Inflammatory macrophage (primary cell): ENCODE measurements at regions not wholly inside any gene's neighbourhood (a gene's known extent, or its start where the extent isn't known, plus 50 kb on each side); places are given as distances from the start of the nearest gene placed in this dataset.
"Not testable (repeated sequence)": the region's sequence is repeated elsewhere in the genome, so short reads cannot be mapped to it uniquely, and the experiment has no call there.

Source experiments
- DNase-seq, 2 donors: peaks; one replicate each; pipeline ENCODE4 v3.0.0-alpha.2; 2020 to 2022

GRCh38 chr1:82091265-82091664 lies 290.5 kb downstream of the ADGRL2 start:
- DNase-seq: no peak

DNA sequence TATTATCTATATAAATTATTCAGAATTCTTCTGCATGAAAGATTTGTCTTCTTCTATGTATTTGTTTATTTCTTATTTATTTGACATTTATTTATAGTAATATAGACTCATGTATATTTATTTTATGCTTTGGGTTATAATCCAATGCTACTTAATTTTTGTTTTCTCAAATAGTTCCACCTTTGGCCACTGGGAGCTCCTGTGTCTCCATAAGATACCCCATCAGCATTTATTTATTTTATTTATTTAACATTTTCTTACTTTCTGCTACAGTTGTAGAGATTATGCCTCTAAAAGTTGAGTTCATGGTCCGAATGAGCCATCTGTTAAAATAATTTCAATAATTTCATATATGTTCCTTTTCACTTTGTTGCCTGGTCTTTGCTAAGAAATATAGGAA lies 289.4 kb downstream of the ADGRL2 start:
- no peak for DNase-seq

- no peak for DNase-seq
Measured at GRCh38 chr1:82086739-82087138, 286.0 kb downstream of the ADGRL2 start.

DNA sequence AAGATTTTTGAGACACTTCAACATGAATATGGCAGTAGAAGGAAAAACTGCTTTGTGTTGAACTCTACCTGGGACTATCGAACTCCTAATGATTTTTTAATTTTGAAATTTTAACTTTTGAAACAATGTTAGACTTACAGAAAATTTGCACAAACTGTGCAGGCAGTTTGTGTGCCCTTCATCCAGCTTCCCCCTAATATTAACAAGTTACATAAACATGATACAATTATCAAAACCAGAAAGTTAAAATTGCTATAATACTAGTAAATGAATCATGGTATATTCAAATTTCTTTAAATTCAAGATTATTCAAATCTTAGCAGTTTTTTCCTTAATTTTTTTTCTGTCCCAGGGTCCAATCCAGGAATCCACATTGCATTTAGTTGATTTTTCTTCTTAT lies 278.9 kb downstream of the ADGRL2 start:
- no peak for DNase-seq

GRCh38 chr1:82073659-82074058 lies 272.9 kb downstream of the ADGRL2 start:
- DNase-seq: no peak

GRCh38 chr1:82073071-82073470 lies 272.3 kb downstream of the ADGRL2 start:
- no peak for DNase-seq

DNA sequence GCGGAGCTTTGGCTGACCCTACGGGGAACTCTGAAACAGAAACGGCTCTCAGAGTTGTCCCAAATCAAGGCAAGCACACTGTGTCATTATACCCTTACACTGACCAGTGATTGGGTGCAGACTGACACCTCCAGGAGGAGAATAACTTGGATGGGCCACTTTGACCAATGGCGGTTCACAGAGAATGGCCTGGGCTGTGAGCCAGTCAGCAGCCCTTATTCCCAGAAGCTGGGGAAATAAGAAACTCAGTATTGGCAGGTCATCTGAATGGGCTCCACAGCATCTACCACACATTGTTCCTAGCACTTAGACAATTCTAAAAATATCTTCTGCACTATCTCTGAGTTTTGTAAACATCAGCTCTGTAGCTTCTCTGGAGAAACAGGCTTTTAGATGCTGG lies 265.2 kb downstream of the ADGRL2 start:
- DNase-seq: no peak

GRCh38 chr1:82064691-82065090 lies 264.0 kb downstream of the ADGRL2 start:
- no peak for DNase-seq

DNA sequence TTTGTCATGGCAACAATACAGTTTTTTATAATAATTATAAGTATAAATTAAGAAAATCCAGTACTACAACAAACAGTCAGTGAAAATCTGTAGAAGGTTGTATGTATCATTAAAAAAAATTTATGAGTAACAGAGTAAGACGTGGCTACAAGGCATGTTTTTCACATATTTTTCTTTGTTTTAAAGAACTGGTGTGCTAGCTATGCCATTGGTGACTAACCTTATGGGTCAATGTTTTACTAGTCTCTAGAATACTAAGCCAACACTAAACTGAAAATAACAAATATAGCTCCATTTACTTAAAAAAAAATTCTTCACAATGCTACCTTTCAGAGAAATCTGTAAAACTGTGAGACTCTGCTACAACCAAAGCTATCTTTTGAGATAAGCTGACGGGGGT lies 261.5 kb downstream of the ADGRL2 start:
- DNase-seq: no peak

DNA sequence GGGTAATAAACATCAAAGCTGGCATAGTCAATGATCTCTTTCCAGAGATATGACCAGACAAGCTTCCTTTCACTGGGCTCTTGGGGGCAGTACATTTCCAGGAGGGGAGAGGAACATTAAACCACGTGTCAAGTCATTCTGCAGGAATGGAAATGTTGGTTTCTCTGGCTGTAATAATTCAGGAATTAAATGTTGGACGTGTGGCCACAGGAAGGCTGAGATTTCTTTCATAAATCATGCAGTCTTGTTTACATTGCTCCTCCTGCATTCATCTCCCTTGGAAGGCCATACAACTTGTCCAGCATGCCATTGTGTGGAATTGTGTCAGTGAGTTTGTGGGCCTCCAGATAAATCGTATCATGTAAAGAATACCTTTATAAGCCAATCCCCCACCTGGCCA lies 259.2 kb downstream of the ADGRL2 start:
- DNase-seq: no peak

GRCh38 chr1:82057011-82057410 lies 256.3 kb downstream of the ADGRL2 start:
- DNase-seq: no peak

GRCh38 chr1:82055375-82055774 lies 254.6 kb downstream of the ADGRL2 start:
- DNase-seq: not testable (repeated sequence)

- DNase-seq: no peak
Measured at GRCh38 chr1:82052563-82052962, 251.8 kb downstream of the ADGRL2 start.

DNA sequence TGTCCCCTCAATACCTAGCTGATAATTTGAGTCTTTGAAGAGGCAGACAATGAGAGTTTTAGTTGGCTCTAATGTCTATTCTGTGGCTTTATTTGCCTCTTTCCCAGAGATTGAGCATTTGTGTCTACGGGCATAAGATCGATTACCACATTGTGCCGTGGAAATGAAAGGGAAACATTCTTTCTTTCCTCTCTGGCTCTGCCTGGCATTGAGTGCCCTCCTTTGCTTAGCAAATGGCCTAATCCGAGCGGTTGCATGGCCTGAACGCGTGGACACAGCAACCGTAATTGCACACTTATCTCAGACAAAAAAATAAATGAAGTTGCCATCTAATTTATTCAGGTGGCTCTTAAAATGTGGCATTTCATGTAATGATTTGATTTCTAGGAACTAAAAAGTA lies 247.9 kb downstream of the ADGRL2 start:
- DNase-seq: no peak

GRCh38 chr1:82045221-82045620 lies 244.5 kb downstream of the ADGRL2 start:
- DNase-seq: no peak

DNA sequence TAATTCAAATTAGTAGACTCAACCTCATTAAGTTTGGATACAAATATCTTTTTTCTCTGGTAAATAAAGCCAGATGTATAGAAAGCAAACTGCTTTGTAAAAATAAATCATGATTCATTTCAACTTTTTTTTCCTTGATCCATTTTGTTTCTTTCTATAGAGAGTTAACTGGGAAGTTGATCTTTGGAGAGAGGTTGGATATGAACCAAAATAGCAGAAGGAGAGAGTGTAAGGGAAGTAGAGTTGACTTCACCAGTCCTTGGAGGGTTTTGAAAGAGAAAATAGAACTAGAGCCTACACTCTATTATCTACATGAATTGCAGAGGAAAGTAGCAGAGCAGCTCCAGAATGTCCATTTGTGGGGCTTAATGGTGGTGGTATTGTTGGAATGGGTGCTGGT lies 243.8 kb downstream of the ADGRL2 start:
- no peak for DNase-seq

DNA sequence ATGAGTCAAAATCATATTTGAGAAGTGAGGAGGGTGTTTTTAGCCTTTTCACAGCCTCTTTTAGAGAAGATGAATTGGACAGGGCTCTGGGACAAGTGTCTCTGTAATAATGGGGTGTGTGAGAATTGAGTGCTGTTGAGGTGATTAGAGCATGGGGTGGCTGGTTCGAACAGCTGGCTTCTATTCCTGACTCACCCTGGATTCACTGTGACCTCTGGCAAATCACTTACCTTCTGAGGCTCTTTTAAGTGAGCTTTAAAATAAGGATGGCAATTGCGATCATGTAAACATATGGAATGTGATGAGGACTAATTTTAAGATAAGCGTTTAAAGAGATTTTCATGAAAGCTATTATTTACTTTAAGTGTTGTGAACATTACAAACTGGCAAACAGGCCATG lies 243.4 kb downstream of the ADGRL2 start:
- no peak for DNase-seq

DNA sequence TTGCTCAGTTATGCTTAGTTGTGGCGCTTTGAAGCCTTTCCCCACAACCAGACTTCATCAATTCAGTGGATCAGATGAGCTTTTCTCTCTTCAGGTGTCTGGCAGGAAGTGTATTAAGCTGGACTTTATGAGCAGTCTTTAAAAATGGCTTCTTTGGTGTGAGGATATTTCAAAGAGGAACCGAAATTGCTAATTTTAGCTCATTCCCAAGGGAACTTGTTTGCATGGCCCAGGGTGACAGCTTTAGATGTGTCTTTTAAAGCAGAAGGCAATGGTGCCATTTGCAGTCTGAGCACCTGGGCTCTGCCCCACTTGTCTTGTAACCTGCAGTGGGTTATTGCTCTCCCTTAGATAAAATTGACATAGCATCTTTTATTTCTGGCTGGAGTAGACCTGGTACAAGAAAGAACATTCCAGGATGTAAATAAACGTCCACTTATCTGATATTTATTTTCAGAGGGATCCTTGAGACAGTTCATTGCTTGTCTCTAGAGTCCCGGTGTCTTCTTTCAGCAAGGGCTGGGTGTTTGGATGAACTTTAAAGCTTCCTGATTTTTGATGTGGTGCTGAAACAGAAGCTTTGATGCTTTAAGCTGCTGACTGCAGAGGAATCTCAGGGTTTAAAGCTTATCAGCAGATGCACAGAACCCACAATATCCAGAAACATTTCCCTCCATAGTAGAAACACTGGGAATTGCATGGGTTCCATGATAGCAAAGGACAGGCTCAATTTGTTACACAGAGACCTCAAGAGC lies 241.7 kb downstream of the ADGRL2 start:
- no peak for DNase-seq
